HG03196 (cell line): ENCODE measurements at regions not wholly inside any gene's neighbourhood (a gene's known extent, or its start where the extent isn't known, plus 50 kb on each side); places are given as distances from the start of the nearest gene placed in this dataset.

Experiments used
- ATAC-seq: cut with Tn5 transposase; IDR thresholded peaks from one replicate; pipeline ENCODE4 v1.9.1; 2021; ENCODE audit not compliant: unreplicated experiment

GRCh38 chr5:1669276-1670155, 130.1 kb downstream of the MRPL36 start:
- ATAC-seq, result no peak

- no peak for ATAC-seq
These were observed 131.4 kb downstream of the MRPL36 start for GRCh38 chr5:1668141-1668721.

- ATAC-seq, result no peak
These were observed 131.9 kb downstream of the MRPL36 start for GRCh38 chr5:1667648-1668140.

- ATAC-seq, result no peak
These were observed 132.6 kb downstream of the MRPL36 start for GRCh38 chr5:1666812-1667588.

- ATAC-seq, result no peak
These were observed 133.4 kb downstream of the MRPL36 start for GRCh38 chr5:1666221-1666620.

- ATAC-seq, result no peak
These were observed 133.8 kb downstream of the MRPL36 start for GRCh38 chr5:1665803-1666202.

GRCh38 chr5:1665231-1665630, 134.4 kb downstream of the MRPL36 start:
- ATAC-seq, result no peak

GRCh38 chr5:1663186-1663585, 136.5 kb downstream of the MRPL36 start:
- no peak for ATAC-seq

GRCh38 chr5:1662559-1663085, 137.0 kb downstream of the MRPL36 start:
- no peak for ATAC-seq

GRCh38 chr5:1661831-1662558, 137.6 kb downstream of the MRPL36 start:
- no peak for ATAC-seq

- ATAC-seq, result no peak
These were observed 137.6 kb upstream of the LPCAT1 start for GRCh38 chr5:1661311-1661710.

- ATAC-seq, result no peak
These were observed 136.8 kb upstream of the LPCAT1 start for GRCh38 chr5:1660511-1660910.

- ATAC-seq, result no peak
These were observed 136.2 kb upstream of the LPCAT1 start for GRCh38 chr5:1660001-1660400.

GRCh38 chr5:1659100-1659981, 135.6 kb upstream of the LPCAT1 start:
- ATAC-seq, result no peak

- no peak for ATAC-seq
These were observed 134.9 kb upstream of the LPCAT1 start for GRCh38 chr5:1658665-1659064.

- ATAC-seq, result no peak
These were observed 133.5 kb upstream of the LPCAT1 start for GRCh38 chr5:1657161-1657741.

- ATAC-seq, result no peak
These were observed 132.7 kb upstream of the LPCAT1 start for GRCh38 chr5:1656271-1656975.

- no peak for ATAC-seq
These were observed 131.9 kb upstream of the LPCAT1 start for GRCh38 chr5:1655496-1656270.
